ENCODE measurements at regions not wholly inside any gene's neighbourhood (a gene's known extent, or its start where the extent isn't known, plus 50 kb on each side); places are given as distances from the start of the nearest gene placed in this dataset.

- TF ChIP-seq CTCF (IDR thresholded peaks at IDR 0.05; ENCODE audit: low read depth, low read length): no peak
- TF ChIP-seq POLR2A (IDR thresholded peaks at IDR 0.05; ENCODE audit: extremely low read depth, insufficient read length): no peak
- no peak for TF ChIP-seq MYC (IDR thresholded peaks at IDR 0.05; ENCODE audit: low read depth, low read length)
- TF ChIP-seq MAX (IDR thresholded peaks at IDR 0.05; ENCODE audit: low read depth, low read length): no peak
These were observed 80.4 kb upstream of the LMCD1 start for GRCh38 chr3:8421267-8421666.

Data from NB4 (cell line).